H9 (cell line): ENCODE measurements at regions not wholly inside any gene's neighbourhood (a gene's known extent, or its start where the extent isn't known, plus 50 kb on each side); places are given as distances from the start of the nearest gene placed in this dataset.

Experiments used
- DNase-seq: peaks from one replicate; pipeline ENCODE4 v3.0.0-alpha.2; 2017
- H2AFZ ChIP-seq: one replicate; pipeline ENCODE4 v1.6.1; 2013; ENCODE audit warnings: mild to moderate bottlenecking, low read length, control low read depth, moderate library complexity
- H2AK5ac ChIP-seq: 2 replicates; pipeline ENCODE4 v1.6.1; 2013; ENCODE audit warnings: low read length, control low read depth, mixed read lengths; ENCODE audit not compliant: insufficient read length
- H2BK120ac ChIP-seq: one replicate; pipeline ENCODE4 v1.6.1; 2013; ENCODE audit warnings: low read depth, mild to moderate bottlenecking, low read length, control low read depth, inconsistent platforms; ENCODE audit not compliant: poor library complexity, severe bottlenecking
- H2BK12ac ChIP-seq: 2 replicates; pipeline ENCODE4 v1.6.1; 2013; ENCODE audit warnings: low read length, control low read depth, mixed read lengths, low read depth; ENCODE audit not compliant: insufficient read length
- H2BK15ac ChIP-seq: 2 replicates; pipeline ENCODE4 v1.6.1; 2013; ENCODE audit warnings: low read depth, low read length, control low read depth
- H2BK20ac ChIP-seq: one replicate; pipeline ENCODE4 v1.6.1; 2013; ENCODE audit warnings: low read depth, mild to moderate bottlenecking, low read length, control low read depth, inconsistent platforms; ENCODE audit not compliant: poor library complexity, severe bottlenecking
- H2BK5ac ChIP-seq: 2 replicates; pipeline ENCODE4 v1.6.1; 2013; ENCODE audit warnings: low read length, control low read depth, mixed read lengths; ENCODE audit not compliant: insufficient read length
- H3K14ac ChIP-seq: 2 replicates; pipeline ENCODE4 v1.6.1; 2013; ENCODE audit warnings: low read length, control low read depth; ENCODE audit not compliant: insufficient read depth
- H3K18ac ChIP-seq: 2 replicates; pipeline ENCODE4 v1.6.1; 2013; ENCODE audit warnings: low read depth, mild to moderate bottlenecking, mixed read lengths, low read length, control low read depth; ENCODE audit not compliant: insufficient read length
- H3K23ac ChIP-seq: 2 replicates; pipeline ENCODE4 v1.6.1; 2013; ENCODE audit warnings: low read length, control low read depth, mixed read lengths, low read depth; ENCODE audit not compliant: insufficient read length
- H3K23me2 ChIP-seq: 2 replicates; pipeline ENCODE4 v1.6.1; 2013; ENCODE audit warnings: low read depth, mild to moderate bottlenecking, mixed read lengths, low read length, control low read depth; ENCODE audit not compliant: insufficient read length, poor library complexity, severe bottlenecking
- H3K27ac ChIP-seq: 2 replicates; pipeline ENCODE4 v1.5.1; 2013; ENCODE audit warnings: low read length, control low read depth, mixed read lengths, low read depth; ENCODE audit not compliant: insufficient read length
- H3K27me3 ChIP-seq: 2 replicates; pipeline ENCODE4 v1.6.1; 2013; ENCODE audit warnings: low read length, control low read depth, inconsistent platforms; ENCODE audit not compliant: insufficient read depth
- H3K4ac ChIP-seq: 2 replicates; pipeline ENCODE4 v1.6.1; 2013; ENCODE audit warnings: low read depth, mild to moderate bottlenecking, control low read depth, inconsistent platforms, low read length, moderate library complexity
- H3K4me1 ChIP-seq: 2 replicates; pipeline ENCODE4 v1.6.1; 2013; ENCODE audit warnings: low read length, control low read depth, inconsistent platforms; ENCODE audit not compliant: insufficient read depth
- H3K4me2 ChIP-seq: 2 replicates; pipeline ENCODE4 v1.6.1; 2013; ENCODE audit warnings: low read length, control low read depth, mixed read lengths; ENCODE audit not compliant: insufficient read length, insufficient read depth
- H3K56ac ChIP-seq: 2 replicates; pipeline ENCODE4 v1.6.1; 2013; ENCODE audit warnings: low read depth, mild to moderate bottlenecking, mixed read lengths, low read length, control low read depth; ENCODE audit not compliant: insufficient read length
- H3K79me1 ChIP-seq: 2 replicates; pipeline ENCODE4 v1.6.1; 2013; ENCODE audit warnings: low read depth, mild to moderate bottlenecking, moderate library complexity, low read length, control low read depth, inconsistent platforms; ENCODE audit not compliant: insufficient read depth, poor library complexity, severe bottlenecking
- H3K79me2 ChIP-seq: 2 replicates; pipeline ENCODE4 v1.6.1; 2013; ENCODE audit warnings: low read length, control low read depth, inconsistent platforms; ENCODE audit not compliant: insufficient read depth
- H3K9ac ChIP-seq: 2 replicates; pipeline ENCODE4 v1.6.1; 2013; ENCODE audit warnings: low read length, control low read depth, mixed read lengths; ENCODE audit not compliant: insufficient read length; ENCODE audit errors: extremely low read depth
- H3K9me3 ChIP-seq: one replicate; pipeline ENCODE4 v1.6.1; 2013; ENCODE audit warnings: low read depth, low read length, inconsistent platforms; ENCODE audit not compliant: control insufficient read depth
- H3T11ph ChIP-seq: one replicate; pipeline ENCODE4 v1.6.1; 2013; ENCODE audit warnings: mild to moderate bottlenecking, low read length, control low read depth, inconsistent platforms
- H4K20me1 ChIP-seq: one replicate; pipeline ENCODE4 v1.6.1; 2013; ENCODE audit not compliant: control insufficient read depth, insufficient read length, insufficient read depth
- H4K5ac ChIP-seq: 2 replicates; pipeline ENCODE4 v1.6.1; 2013; ENCODE audit warnings: low read depth, mild to moderate bottlenecking, mixed read lengths, low read length, control low read depth; ENCODE audit not compliant: insufficient read length
- H4K8ac ChIP-seq: replicated peaks from 2 replicates; pipeline ENCODE4 v1.6.1; 2013; ENCODE audit warnings: low read length, control low read depth, mixed read lengths, low read depth; ENCODE audit not compliant: insufficient read length
- H4K91ac ChIP-seq: 2 replicates; pipeline ENCODE4 v1.6.1; 2013; ENCODE audit warnings: low read depth, mild to moderate bottlenecking, moderate library complexity, mixed read lengths, low read length, control low read depth; ENCODE audit not compliant: insufficient read length
- H3K27ac Mint-ChIP-seq, 3 experiments: 2 replicates in 2 of 3; 3 replicates in 1 of 3; pipeline ENCODE4 v1.8.0; 2020 to 2021; ENCODE audit warnings: mixed read lengths in 3 of 3, mild to moderate bottlenecking in 1 of 3, moderate library complexity in 1 of 3
- H3K27me3 Mint-ChIP-seq: 2 replicates; pipeline ENCODE4 v1.8.0; 2021; ENCODE audit warnings: low read depth, mild to moderate bottlenecking, moderate library complexity, mixed read lengths
- H3K36me3 Mint-ChIP-seq, 3 experiments: 2 replicates in 2 of 3; 3 replicates in 1 of 3; pipeline ENCODE4 v1.8.0; 2020 to 2021; ENCODE audit warnings: low read depth in 3 of 3, mixed read lengths in 3 of 3; ENCODE audit not compliant: insufficient read depth in 1 of 3
- H3K4me1 Mint-ChIP-seq, 2 experiments: 2 replicates each; pipeline ENCODE4 v1.8.0; 2020; ENCODE audit warnings: mixed read lengths in 2 of 2
- H3K4me3 Mint-ChIP-seq, 2 experiments: 2 replicates in 1 of 2; 3 replicates in 1 of 2; pipeline ENCODE4 v1.8.0; 2020 to 2021; ENCODE audit warnings: mild to moderate bottlenecking in 2 of 2, mixed read lengths in 2 of 2, moderate library complexity in 1 of 2
- H3K9me3 Mint-ChIP-seq, 2 experiments: 2 replicates in 1 of 2; 3 replicates in 1 of 2; pipeline ENCODE4 v1.8.0; 2020; ENCODE audit warnings: mild to moderate bottlenecking in 2 of 2, mixed read lengths in 2 of 2, moderate library complexity in 1 of 2
- CTCF ChIP-seq: fragments of 200-600 bp; sonication (generic); conservative IDR thresholded peaks from 3 replicates; pipeline ENCODE4 v1.8.0; 2021; ENCODE audit warnings: antibody characterized with exemption, mild to moderate bottlenecking
- WGBS: extraction: QIAGEN DNeasy Blood & Tissue Kit; methylation state at CpG from one replicate; pipeline ENCODE4 v1.1.7; 2013; ENCODE audit warnings: missing lambda C conversion rate, low lambda C conversion rate, mixed read lengths; ENCODE audit not compliant: insufficient read length; ENCODE audit errors: extremely low coverage; 5-methylcytosine and 5-hydroxymethylcytosine counted together

GRCh38 chr20:48288930-48289507, 503.7 kb upstream of the SULF2 start:
- Histone ChIP-seq H2BK5ac (no peak overlapping the region), H2AK5ac (no peak overlapping the region), H3K4me2 (no peak overlapping the region), H3K79me1 (no peaks in the 10 kb centered on the region), H3K9ac (no peak overlapping the region), H4K5ac (no peak overlapping the region), H2BK12ac (no peak overlapping the region), H2BK20ac (no peak overlapping the region), H3K9me3 (no peaks in the 10 kb centered on the region), H3T11ph (no peak overlapping the region), H3K79me2 (no peaks in the 10 kb centered on the region), H3K23me2 (no peaks in the 10 kb centered on the region), H3K4me1 (no peaks in the 10 kb centered on the region; the same call in 1 of the 2 replicates), H3K18ac (no peak overlapping the region), H4K20me1 (no peaks in the 10 kb centered on the region), H4K8ac (no peak overlapping the region), H3K27ac (no peak overlapping the region), H3K23ac (no peak overlapping the region), H3K4ac (no peak overlapping the region), H3K27me3 (no peaks in the 10 kb centered on the region), H4K91ac (no peak overlapping the region), H2BK15ac (no peak overlapping the region), H2AFZ (no peak overlapping the region), H3K56ac (no peak overlapping the region), H2BK120ac (no peak overlapping the region), H3K14ac (no peak overlapping the region)
- H3K27ac Mint-ChIP-seq: no peak overlapping the region; a peak in 1 of 7 replicates
- whole genome bisulfite sequencing: no CpG with 5 or more reads among the region's 2 CpGs
- no peak for DNase-seq
- peaks cover 0 to 2% of the 10 kb centered on the region in 2 experiments; a peak in 1 of 5 replicates for H3K9me3 Mint-ChIP-seq
- no peak overlapping the region for H3K4me3 Mint-ChIP-seq
- peaks cover 55 to 73% of the 10 kb centered on the region in 2 experiments for H3K4me1 Mint-ChIP-seq
- peaks cover 4% of the 10 kb centered on the region for H3K27me3 Mint-ChIP-seq
- H3K36me3 Mint-ChIP-seq: no peaks in the 10 kb centered on the region; a peak in 1 of 7 replicates
- TF ChIP-seq CTCF: no peak
